Renal cortex interstitium (tissue), 11 donors: ENCODE measurements at regions not wholly inside any gene's neighbourhood (a gene's known extent, or its start where the extent isn't known, plus 50 kb on each side); places are given as distances from the start of the nearest gene placed in this dataset.

Experiments
- DNase-seq, 11 donors: peaks; one replicate each; pipeline ENCODE4 v3.0.0-alpha.2; 2013; ENCODE audit warnings: low read depth in 9 of 11, low spot score in 4 of 11; ENCODE audit errors: extremely low read depth in 1 of 11

GRCh38 chr4:13092702-13093101 lies 391.4 kb downstream of the RAB28 start:
- no peak for DNase-seq

GRCh38 chr4:13089659-13089998 lies 394.5 kb downstream of the RAB28 start:
- no peak for DNase-seq

DNA sequence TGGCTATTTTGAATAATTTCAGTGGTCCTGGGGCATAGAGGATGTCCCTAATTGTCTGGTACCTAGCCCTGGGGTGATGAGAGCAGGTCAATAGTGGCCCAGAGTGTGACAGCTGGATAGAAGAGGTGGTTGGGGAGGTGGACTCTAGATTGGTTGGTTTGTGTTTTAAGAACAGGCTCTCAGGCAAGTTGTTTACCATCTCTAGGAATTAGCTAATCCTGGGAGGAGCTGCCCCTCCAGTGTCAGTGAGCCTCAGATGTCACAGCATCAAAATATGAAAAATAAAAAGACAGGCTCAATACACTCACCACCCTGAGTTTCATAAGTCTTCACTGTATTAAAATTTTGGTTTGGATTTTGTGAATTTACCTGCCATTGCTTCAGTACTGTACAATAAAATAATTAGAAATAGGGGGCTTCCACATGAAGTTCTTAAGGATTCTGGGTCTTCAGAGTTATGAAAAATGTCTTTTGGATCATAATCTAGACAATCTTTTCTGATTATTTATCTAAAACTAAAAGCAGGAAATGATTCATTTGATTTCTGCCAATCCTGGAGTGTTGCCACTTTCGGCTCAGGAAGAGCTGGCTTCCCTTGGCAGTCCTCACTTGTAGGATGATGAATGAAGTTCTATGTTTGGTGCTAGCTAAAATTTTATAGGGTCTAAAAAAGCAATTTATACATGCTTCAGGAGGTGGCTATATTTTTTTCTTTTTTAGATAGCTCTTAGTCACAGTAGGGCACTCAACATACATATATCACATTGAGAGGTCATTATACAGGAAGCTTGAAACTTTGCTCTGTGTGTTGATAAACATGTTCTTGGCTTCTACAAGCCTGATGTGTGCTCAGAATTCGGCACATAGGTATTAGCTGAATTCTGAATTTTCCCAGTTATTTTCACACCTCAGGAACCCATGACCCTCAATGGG lies 395.1 kb downstream of the RAB28 start:
- no peak for DNase-seq

GRCh38 chr4:13087041-13087440 lies 397.1 kb downstream of the RAB28 start:
- no peak for DNase-seq

DNA sequence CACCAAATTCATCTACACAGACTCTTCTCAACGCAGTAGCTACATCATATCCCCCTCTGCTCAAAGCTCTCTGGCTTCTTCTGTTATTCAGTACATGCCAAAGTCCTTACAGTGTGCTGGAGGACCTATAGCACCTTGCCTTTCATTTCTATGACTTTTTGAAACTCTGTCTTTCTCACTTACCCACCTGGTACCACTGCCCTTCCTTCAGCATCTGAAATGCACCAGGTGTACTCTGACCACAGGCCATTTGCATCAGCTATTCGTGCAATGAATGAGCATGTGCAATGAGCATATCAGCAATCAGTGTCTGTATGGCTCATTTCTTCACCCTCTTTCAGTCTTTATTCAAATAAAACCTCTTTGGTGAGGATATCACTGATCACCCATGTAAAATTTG lies 399.9 kb downstream of the RAB28 start:
- no peak for DNase-seq

DNA sequence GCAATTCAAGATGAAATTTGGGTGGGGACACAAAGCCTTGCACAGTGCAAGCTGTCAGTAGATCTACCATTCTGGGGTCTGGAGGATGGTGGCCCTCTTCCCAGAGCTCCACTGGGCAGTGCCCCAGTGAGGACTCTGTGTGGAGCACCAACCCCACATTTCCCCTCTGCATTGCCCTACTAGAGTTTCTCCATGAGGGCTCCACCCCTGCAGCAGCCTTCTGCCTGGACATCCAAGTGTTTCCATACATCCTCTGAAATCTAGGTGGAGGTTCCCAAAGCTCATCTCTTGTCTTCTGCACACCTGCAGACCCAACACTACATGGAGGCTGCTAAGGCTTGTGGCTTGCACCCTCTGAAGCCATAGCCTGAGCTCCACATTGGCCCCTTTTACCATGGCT lies 402.3 kb downstream of the RAB28 start:
- no peak for DNase-seq

DNA sequence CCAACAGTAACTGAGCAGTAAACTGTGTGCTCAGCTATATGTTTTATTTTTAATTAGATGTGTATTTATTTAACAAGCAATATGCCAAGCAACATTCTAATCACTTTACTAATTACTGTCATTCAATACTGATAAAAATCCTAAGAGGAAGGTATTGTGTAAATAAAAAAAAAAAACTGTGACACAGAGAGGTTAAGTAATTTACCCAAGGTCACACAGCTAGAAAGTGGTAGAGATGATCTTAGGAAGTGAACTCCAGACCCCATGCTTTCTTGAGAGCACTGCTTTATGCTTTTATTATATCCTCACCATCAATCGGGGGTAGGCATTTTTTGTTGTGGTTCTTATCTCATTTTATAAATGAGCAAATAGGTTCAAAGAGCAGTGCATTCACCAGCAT lies 417.1 kb downstream of the RAB28 start:
- DNase-seq = no peak

- no peak for DNase-seq
Observed at GRCh38 chr4:13059019-13059418, 425.1 kb downstream of the RAB28 start.

DNA sequence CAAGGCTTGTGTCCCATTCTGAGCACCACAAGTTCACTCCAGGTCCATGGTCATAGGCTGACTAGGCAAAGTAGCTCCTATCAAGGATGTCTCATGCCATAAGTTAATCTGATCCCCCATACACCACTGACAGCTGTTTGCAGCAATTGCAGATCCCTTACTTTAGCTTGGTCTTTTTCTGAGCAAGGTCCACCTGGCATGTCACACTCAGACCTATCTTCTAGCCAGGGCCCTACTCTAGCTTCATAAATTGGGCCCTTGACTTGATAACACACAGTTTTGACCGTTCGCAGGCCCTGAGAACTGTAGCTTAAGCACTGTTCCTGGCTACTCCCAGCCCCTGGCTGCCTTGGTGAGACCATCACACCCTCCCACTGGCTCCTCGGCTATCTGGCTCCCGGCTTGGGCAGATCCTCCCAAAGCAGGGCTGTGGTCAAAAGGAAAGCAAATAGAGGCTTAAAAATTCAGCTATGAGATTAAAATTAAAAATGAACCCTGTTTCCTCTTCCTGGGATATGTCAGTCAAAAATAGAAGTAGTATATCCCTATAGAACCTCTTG lies 427.4 kb downstream of the RAB28 start:
- DNase-seq = no peak

GRCh38 chr4:13054420-13054970 lies 429.6 kb downstream of the RAB28 start:
- DNase-seq = no peak

DNA sequence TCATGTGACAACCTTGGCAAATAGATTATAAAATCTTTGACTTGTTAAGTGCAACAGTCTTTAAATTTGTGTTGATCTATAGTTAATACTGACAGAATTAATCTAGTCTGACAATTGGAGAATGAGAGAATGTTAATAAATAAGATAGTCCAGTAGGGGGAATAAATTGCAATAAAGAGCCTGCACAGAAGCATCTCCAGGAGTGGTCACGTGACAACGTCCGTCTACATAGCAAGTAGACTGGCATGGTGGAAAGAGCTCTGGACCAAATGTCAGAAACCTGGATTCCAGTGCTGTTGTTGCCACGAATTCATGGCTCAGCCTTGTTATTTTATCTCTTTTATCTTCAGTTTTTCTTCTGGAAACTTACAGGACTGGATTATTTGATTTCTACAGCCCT lies 436.5 kb downstream of the RAB28 start:
- DNase-seq = no peak

DNA sequence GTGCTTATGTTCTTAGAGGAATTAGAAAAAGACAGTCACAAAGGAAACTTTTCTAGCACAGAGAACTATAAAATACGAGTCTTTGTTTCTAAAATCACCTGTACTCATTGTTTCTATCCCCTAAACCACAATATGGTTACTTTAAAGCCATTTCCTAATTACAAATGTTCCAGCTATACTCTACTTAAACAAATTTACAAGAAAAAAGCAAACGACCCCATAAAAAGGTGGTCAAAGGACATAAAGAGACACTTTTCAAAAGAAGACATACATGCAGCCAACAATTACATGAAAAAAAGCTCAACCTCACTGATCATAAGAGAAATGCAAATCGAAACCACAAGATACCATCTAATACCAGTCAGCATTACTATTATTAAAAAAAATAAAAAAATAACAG lies 447.3 kb downstream of the RAB28 start:
- DNase-seq = no peak

- DNase-seq = peak in 2 of 11 donors; percentile 7 to 17
Observed at GRCh38 chr4:13032936-13033335, 451.2 kb downstream of the RAB28 start.

DNA sequence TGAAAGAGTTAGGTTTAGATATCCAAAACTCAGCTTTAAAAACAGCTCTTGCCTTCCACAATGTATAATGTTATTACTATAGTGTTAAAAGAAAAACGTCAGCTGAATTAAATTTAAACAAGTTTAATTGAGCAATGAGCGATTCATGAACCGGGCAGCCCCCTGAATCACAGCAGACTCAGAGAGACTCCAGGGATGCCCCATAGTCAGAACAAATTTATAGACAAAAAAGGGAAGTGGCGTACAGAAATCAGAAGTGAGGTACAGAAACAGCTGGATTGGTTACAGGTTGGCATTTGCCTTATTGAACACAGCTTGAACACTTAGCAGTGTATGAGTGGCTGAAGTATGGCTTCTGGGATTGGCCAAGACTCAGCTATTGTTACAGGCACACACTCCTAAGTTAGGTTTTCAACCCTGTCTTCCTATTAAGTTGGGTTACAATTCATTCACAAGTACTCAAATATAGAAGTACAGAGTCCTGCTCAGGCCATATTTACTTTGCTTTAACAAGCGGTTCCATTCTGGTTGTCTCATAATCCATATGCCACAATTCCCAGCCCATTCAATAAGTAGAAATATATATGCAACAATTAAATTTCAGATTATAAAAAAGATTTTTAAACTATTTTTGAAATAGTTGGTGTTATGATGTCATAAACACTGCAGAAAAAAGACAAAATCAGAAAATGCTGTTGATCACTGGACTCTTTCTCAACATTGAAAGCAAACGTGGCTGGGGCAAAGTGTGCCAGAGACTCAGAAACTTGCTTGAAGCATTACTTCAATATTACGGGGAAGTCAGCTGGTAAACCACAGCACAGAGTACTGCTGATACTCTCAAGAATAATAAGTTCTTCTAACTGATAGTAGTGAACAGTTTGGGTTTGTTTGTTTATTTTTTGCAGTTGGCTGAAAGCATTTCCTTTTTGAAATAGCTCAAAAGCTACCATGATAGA lies 459.7 kb downstream of the RAB28 start:
- no peak for DNase-seq

- no peak for DNase-seq
Observed at GRCh38 chr4:13007802-13008470, 476.2 kb downstream of the RAB28 start.

DNA sequence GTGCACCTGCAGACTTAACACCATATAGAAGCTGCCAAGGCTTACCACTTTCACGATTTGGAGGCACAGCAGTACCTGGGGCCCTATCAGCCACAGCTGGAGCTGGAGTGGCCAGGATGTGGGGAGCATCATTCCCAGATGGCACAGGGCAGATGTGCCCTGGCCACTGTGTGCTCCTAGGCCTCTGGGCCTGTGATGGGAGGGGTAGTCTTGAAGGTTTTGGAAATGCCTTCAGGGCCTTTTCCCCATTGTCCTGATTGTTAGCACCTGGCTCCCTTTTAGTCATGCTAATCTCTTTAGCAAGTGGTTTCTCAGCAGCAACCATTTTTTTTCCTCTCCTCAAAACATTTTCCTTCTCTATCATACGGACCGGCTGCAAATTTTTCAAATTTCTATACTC lies 490.2 kb downstream of the RAB28 start:
- DNase-seq = no peak

DNA sequence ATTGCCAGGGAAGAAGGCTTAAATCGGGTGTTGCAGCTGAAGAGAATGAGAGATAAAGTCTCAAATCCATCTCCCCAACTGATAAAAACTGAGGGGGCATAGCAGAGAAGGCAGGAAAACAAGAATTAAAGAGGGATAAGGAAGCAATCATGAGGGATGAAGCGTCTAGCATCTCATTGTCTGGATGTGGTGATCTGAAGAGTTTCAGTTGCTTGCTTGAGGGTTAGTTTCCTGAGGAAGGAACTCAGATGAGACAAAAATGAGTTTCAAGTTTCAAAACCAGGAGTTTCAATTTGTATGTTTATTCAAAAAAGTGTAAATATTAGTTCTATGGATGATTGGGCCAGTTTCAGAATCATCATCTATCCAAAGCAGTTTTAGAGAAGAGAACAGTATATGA lies 496.9 kb downstream of the RAB28 start:
- no peak for DNase-seq

DNA sequence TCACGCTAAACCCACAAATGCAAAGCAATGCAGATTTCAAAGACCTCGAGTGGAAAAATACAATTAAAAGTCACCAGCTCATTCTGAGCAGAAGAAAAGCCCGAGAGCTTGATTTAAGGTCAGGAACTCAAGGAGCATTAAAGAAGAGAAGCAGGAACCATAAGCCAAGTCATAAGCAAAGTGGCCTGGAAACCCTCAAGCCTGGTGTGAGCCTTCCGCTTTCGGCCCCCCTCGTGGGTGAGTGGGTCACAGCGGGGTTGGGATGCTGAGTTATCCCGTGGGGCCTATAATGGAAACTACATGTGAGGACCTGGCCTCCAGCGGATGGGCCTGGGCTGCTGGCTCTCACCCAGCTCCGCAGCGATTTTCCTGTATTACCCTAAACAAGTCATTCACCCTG lies 504.3 kb downstream of the RAB28 start:
- no peak for DNase-seq

- no peak for DNase-seq
Observed at GRCh38 chr4:12978310-12978709, 505.8 kb downstream of the RAB28 start.
